Stomach smooth muscle (tissue), 2 donors: ENCODE measurements at regions not wholly inside any gene's neighbourhood (a gene's known extent, or its start where the extent isn't known, plus 50 kb on each side); places are given as distances from the start of the nearest gene placed in this dataset.
"Not testable (repeated sequence)": the region's sequence is repeated elsewhere in the genome, so short reads cannot be mapped to it uniquely, and the experiment has no call there.

ENCODE experiments used
- H3K27ac ChIP-seq: one replicate; pipeline ENCODE4 v1.7.0; 2013; ENCODE audit warnings: mild to moderate bottlenecking, low read length, inconsistent platforms
- H3K27me3 ChIP-seq, 2 donors: one replicate each; pipeline ENCODE4 v1.7.0; 2013; ENCODE audit warnings: low read length in 2 of 2; ENCODE audit not compliant: insufficient read depth in 2 of 2, control insufficient read depth in 1 of 2
- H3K36me3 ChIP-seq, 2 donors: one replicate each; pipeline ENCODE4 v1.7.0; 2013; ENCODE audit warnings: low read length in 2 of 2; ENCODE audit not compliant: control insufficient read depth in 2 of 2, insufficient read depth in 2 of 2
- H3K4me1 ChIP-seq: one replicate; pipeline ENCODE4 v1.7.0; 2013; ENCODE audit warnings: low read length; ENCODE audit not compliant: control insufficient read depth, insufficient read depth
- H3K4me3 ChIP-seq, 2 donors: one replicate each; pipeline ENCODE4 v1.7.0; 2013; ENCODE audit warnings: low read length in 2 of 2
- H3K9ac ChIP-seq, 2 donors: one replicate each; pipeline ENCODE4 v1.7.0; 2013; ENCODE audit warnings: low read length in 2 of 2, mild to moderate bottlenecking in 1 of 2
- H3K9me3 ChIP-seq, 2 donors: one replicate each; pipeline ENCODE4 v1.7.0; 2013; ENCODE audit warnings: low read length in 2 of 2; ENCODE audit not compliant: control insufficient read depth in 2 of 2
- donor health status: healthy.
- donor health status: Pancreatic carcinoma.

- H3K27ac ChIP-seq, H3K27me3 ChIP-seq, H3K4me1 ChIP-seq, H3K9ac ChIP-seq, H3K9me3 ChIP-seq, H3K36me3 ChIP-seq, H3K4me3 ChIP-seq: not testable (repeated sequence)
Measured at GRCh38 chr1:145553795-145554194, 54.0 kb upstream of the GPR89A start.

DNA sequence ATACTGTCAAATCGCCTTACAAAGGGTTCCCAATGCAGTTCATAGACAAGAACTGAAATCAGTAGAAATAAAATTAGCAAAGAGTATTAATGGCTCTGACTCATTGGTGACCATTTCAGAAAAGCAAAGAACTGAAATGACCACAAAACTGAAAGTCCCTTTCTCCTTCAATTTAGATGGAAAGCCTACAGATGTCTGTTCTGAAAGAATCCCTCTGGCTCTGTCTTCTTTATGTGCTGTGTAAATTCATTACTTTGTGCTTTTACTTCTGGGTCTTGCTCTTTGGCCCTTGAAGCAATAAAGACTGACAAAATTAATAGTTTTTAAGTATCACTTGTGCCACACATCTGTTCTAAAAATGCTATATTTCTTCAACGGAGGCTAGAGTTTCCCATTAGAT is 62.7 kb upstream of the GPR89A start:
- Histone ChIP-seq H3K9me3 (no peaks in the 10 kb centered on the region), H3K9ac (no peak overlapping the region), H3K27ac (no peak overlapping the region), H3K27me3 (no peaks in the 10 kb centered on the region), H3K4me1 (no peaks in the 10 kb centered on the region), H3K36me3 (no peaks in the 10 kb centered on the region), H3K4me3 (no peak overlapping the region)

- not testable (repeated sequence) for H3K36me3 ChIP-seq, H3K27me3 ChIP-seq, H3K4me1 ChIP-seq, H3K9ac ChIP-seq, H3K27ac ChIP-seq, H3K4me3 ChIP-seq, H3K9me3 ChIP-seq
Measured at GRCh38 chr1:145541685-145542084, 66.1 kb upstream of the GPR89A start.

DNA sequence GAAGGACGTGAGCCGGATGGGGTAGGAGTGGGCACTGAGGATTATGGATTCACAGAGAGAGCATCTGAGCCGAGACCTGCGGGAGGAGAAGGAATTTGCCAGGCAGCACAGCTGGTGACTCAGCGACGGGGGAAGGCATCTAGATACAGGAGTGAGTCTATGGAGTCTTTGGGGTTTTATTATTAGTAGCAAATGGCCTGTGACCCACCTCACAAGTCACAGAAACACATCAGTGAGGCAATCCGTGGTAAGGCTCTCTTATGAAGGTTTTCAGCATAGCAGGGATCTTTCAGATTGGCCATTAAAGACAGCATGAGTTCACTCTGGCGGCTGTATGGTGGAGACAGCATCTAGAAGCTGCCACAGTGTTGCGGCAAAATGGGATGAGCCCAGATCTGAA is 66.5 kb upstream of the GPR89A start:
- not testable (repeated sequence) for H3K27ac ChIP-seq, H3K27me3 ChIP-seq, H3K9ac ChIP-seq

GRCh38 chr1:145538118-145538882 is 69.5 kb upstream of the GPR89A start:
- not testable (repeated sequence) for H3K4me1 ChIP-seq, H3K9ac ChIP-seq, H3K27ac ChIP-seq, H3K9me3 ChIP-seq, H3K27me3 ChIP-seq, H3K4me3 ChIP-seq, H3K36me3 ChIP-seq

More for the DNA sequence above, 66.5 kb upstream of the GPR89A start:
- H3K36me3 ChIP-seq, H3K4me3 ChIP-seq, H3K4me1 ChIP-seq, H3K9me3 ChIP-seq: not testable (repeated sequence)

DNA sequence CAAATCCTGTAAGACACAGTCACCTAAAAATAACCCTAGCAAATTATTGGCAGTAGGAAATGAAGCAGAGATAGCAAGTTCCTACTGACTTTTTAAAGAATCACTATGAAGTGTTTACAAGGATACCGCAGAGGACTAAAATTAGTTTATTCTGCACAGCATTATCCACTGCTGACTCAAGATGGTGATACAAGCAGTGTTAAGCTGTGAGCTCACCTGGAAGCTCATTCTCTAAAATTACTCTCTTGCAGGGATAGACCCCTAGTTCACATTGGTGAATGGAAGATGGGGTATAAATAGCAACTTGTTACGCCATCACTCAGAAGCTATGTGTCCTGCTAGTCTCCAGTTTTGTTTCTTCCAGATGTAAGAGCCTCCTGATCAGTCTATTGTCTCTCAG is 70.8 kb upstream of the GPR89A start:
- not testable (repeated sequence) for H3K9me3 ChIP-seq, H3K4me3 ChIP-seq, H3K4me1 ChIP-seq, H3K9ac ChIP-seq, H3K36me3 ChIP-seq, H3K27ac ChIP-seq, H3K27me3 ChIP-seq

- H3K4me1 ChIP-seq, H3K27ac ChIP-seq, H3K36me3 ChIP-seq, H3K9me3 ChIP-seq, H3K9ac ChIP-seq, H3K4me3 ChIP-seq, H3K27me3 ChIP-seq: not testable (repeated sequence)
Measured at GRCh38 chr1:145535461-145535860, 72.3 kb upstream of the GPR89A start.

- not testable (repeated sequence) for H3K27ac ChIP-seq, H3K9me3 ChIP-seq, H3K4me1 ChIP-seq, H3K9ac ChIP-seq, H3K36me3 ChIP-seq, H3K27me3 ChIP-seq, H3K4me3 ChIP-seq
Measured at GRCh38 chr1:145528068-145528564, 79.7 kb upstream of the GPR89A start.

GRCh38 chr1:145520159-145520558 is 87.6 kb upstream of the GPR89A start:
- H3K4me3 ChIP-seq, H3K9ac ChIP-seq, H3K4me1 ChIP-seq, H3K27ac ChIP-seq, H3K27me3 ChIP-seq, H3K9me3 ChIP-seq, H3K36me3 ChIP-seq: not testable (repeated sequence)

DNA sequence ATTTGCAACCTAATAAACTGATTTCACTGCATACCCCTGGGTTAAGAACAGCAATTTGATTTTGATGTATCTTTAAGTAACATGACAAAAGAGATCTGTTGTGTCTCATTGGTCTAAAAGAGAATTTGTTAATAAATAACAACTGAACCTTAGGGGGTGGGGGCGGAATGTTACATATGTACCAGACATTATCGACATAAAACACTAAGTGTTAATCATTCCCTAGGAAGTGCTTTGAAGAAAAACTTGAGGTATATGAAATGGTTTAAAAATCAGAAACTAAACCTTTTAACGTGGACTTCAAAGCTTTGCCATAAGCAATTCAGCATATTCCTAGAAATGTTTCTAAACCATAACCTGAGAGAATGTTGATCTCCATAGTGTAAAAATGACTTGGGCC is 88.5 kb upstream of the GPR89A start:
- H3K27ac ChIP-seq, H3K9ac ChIP-seq, H3K27me3 ChIP-seq, H3K4me3 ChIP-seq, H3K36me3 ChIP-seq, H3K9me3 ChIP-seq, H3K4me1 ChIP-seq: not testable (repeated sequence)

- H3K9ac ChIP-seq, H3K9me3 ChIP-seq, H3K4me3 ChIP-seq, H3K36me3 ChIP-seq, H3K4me1 ChIP-seq, H3K27ac ChIP-seq, H3K27me3 ChIP-seq: not testable (repeated sequence)
Measured at GRCh38 chr1:145513017-145513416, 87.6 kb upstream of the NBPF20 start.
